GM21619 (cell line): ENCODE measurements at regions not wholly inside any gene's neighbourhood (a gene's known extent, or its start where the extent isn't known, plus 50 kb on each side); places are given as distances from the start of the nearest gene placed in this dataset.

Source experiments
- ATAC-seq: cut with Tn5 transposase; IDR thresholded peaks from one replicate; pipeline ENCODE4 v1.9.1; 2021; ENCODE audit not compliant: unreplicated experiment

DNA sequence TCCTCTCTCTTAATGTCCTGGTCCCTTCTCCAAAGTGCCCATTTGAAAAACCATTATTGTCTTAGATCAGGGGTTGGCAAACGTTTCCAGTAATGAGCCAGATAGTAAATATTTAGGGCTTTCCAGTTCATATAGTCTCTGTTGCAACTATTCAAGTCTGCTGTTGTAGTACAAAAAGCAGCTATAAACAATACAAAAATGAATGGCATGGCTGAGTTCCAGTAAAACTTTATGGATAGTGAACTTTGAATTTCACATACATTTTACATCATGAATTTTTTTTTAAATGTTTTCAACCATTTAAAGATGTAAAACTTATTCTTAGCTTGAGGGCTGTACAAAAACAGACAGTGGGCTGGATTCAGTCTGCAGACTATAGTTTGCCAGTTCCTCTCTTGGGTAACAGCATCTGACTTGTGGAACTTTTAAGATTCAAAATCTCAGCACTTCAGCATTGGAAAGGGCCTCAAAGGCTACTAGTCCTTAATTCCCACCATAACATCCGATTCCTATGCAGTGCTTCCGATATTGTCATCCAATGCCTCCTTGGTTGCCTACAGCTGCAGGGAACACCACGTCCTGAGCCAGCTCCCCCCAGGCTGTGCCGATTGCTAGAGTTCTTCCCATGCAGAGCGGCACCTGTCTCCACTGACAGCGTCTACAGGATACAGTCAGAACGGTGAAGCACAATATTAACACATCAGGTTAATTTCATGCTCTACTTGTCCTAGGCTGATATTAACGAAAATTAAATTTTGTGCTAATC, 65.6 kb upstream of the E2F8 start:
- ATAC-seq = no peak

GRCh38 chr11:19301361-19301760, 60.6 kb upstream of the E2F8 start:
- ATAC-seq = no peak

- ATAC-seq = no peak
Measured at GRCh38 chr11:19294444-19294843, 53.7 kb upstream of the E2F8 start.

GRCh38 chr11:19291064-19291463, 50.3 kb upstream of the E2F8 start:
- ATAC-seq = no peak
